HG03520 (cell line): ENCODE measurements at regions not wholly inside any gene's neighbourhood (a gene's known extent, or its start where the extent isn't known, plus 50 kb on each side); places are given as distances from the start of the nearest gene placed in this dataset.
A peak's percentile ranks its signal among the peaks of the same experiment; 100 is the strongest.

Experiments
- ATAC-seq: cut with Tn5 transposase; IDR thresholded peaks from one replicate; pipeline ENCODE4 v1.9.1; 2021; ENCODE audit warnings: mild to moderate bottlenecking, moderate library complexity; ENCODE audit not compliant: unreplicated experiment

DNA sequence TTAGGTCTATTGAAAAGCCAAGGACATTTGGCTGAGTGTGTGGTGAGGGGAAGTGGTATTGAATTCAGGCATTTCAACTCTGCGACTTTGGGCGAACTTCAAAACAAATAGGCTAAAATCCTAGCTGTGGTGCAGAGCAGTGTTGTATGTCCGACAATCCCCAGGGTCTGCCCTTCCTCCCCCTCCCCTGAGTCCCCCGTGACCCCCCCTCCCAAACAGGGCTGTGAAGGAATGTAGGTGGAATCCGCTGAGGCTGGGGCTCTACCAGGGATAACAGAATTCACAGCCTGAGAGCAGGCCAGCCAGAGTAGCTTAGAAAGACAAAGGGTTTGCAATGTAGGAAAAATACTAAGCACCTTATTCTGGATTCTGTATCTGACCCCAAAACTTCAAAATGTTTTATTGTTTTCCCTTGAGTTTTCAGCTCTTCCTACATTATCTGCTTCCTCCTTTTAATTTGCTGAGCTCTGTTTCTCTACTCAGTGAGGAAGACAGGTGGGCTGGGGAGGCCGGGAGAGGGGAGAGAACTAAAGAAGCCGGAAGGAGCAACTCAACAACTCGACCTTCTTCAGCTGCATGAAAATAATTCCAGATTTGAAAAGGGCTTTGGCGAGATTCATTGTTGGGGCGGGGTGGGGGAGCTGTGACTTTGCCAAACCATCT, 315.2 kb downstream of the BLID start:
- ATAC-seq = no peak

DNA sequence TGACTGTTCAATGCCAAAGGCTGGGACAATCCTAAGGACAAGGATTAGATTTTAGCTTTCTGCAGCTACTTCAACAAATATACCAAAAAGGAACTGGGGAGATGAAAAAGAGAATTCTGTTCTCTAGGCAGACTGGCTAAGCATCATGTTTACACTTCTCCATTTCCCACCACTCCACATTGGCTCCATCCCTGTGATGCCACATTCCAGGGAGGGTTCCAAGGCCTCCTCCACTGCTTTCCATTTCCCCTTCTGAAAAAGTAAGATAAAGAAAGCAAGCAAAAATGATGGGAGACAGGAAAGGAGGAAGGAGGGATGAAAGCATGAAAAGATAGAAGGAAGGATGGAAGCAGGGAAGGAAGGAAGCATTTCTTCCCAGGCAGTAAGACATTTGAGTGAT, 315.8 kb downstream of the BLID start:
- no peak for ATAC-seq

DNA sequence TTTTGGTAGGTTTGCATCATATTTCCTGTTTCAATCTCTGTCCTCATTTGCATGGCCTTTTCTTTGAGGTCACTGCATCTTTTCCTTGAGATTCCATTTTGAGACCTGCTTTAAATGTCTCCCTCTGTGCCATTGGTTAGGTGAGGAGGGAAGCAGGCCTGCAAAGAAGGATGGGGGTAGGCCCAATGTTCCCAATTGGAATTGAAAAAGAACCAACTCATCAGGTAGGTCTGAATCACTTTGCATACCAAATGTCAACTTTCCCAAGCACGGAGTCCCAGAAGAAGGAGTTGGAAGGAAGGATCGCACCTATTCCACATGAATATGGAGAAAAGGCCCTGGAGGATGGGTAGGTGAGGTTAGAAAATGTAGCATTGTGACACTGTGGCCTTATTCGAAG, 318.5 kb downstream of the BLID start:
- no peak for ATAC-seq

- no peak for ATAC-seq
These were observed 320.8 kb downstream of the BLID start for GRCh38 chr11:121795174-121795573.

- no peak for ATAC-seq
These were observed 321.3 kb downstream of the BLID start for GRCh38 chr11:121794671-121795141.

DNA sequence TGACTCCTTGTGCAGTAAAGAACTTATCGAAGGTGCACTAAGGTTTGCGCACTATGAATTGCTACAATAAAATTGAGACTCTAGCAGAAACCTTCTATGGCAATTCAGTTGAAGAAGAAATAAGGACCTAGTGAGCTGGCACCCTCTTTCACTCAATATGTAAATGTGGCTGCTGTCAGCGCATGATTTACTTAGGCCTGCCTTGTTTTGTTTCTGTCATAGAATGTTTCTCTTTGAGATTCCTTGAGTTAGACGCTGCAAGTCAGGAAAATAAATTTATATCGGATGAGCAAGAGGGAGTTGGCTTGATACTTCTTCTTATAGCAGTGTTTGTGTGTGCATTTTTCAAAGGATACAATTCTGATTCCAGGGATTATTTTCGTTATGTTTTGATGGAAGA, 322.1 kb downstream of the BLID start:
- no peak for ATAC-seq

DNA sequence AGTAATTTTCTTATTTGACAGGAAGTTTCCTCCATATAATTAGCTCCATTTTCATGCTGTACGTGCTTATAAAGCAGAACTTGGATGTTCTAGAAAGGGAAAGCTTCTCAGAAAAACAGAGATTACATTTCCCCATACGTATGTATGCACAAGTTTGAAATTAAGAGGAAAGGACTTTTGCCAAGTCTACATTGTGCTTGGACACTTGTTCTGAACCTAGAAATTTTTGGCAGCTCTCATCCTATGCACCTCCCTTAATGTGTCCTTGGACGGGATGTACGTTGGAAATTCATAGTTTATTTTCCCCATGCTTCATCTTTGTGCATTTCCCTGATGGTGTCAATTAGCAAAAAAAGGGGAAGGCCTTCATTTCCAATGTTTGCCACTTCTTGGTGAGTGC, 322.7 kb downstream of the BLID start:
- ATAC-seq = no peak

DNA sequence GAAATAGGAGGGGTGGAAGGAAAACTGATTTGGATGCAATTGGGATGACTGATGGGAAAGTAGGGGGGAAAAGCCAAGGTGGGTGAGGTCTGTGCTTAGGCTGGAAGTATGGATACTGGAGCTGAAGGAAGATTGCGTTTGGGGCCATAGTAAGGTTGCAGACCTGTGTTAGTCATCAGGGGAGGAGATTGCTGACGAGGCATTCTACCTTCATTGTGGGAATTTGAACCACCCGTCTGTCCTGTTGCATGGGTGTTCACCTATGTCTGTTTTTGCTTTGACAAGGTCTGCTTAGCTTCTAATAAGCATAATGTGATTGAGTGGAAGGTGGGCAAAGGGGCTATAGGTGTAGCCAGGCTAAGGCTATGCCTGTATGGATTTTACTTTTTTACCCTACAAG, 323.8 kb downstream of the BLID start:
- ATAC-seq = no peak

GRCh38 chr11:121790430-121790829, 325.6 kb downstream of the BLID start:
- no peak for ATAC-seq

GRCh38 chr11:121780971-121781370, 328.2 kb upstream of the SORL1-AS1 start:
- no peak for ATAC-seq

DNA sequence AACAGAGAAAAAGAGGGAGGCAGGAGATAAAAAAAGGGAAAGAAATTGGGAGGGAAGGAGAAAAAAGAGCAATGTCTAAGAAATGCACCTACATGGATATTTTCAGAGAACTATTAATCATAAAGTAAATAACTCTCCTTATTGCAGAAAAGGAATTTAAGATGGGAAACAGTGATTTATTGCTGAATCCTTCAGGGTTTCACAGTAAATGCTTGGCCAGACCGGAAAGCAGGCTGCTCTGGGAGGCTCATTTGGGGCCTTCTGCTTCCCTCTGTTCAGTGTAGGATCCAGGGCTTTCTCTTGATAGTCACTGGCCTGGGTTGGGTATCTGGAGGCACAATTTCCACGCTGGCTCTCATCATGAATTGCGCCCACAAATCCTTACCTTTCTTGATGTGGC, 324.3 kb upstream of the SORL1-AS1 start:
- no peak for ATAC-seq

DNA sequence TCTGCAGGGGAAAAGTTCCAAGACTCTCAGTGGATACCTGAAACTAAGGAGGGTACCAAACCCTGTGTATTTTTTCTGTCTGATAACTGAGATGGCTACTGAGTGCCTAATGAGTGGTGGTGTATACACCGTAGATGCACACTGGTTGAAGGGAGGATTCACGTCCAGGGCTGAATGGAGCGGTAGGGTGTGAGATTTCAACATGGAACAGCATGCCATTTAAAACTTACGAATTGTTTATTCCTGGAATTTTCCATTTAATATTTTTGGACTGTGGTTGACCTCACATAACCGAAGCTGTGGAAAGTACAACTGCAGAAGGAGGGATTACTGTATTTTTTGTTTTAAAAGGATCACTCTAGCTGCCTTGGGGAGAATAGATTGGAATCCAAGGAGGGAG, 322.5 kb upstream of the SORL1-AS1 start:
- no peak for ATAC-seq

GRCh38 chr11:121773076-121773475, 320.3 kb upstream of the SORL1-AS1 start:
- no peak for ATAC-seq

- ATAC-seq = no peak
These were observed 318.3 kb upstream of the SORL1-AS1 start for GRCh38 chr11:121770939-121771595.

DNA sequence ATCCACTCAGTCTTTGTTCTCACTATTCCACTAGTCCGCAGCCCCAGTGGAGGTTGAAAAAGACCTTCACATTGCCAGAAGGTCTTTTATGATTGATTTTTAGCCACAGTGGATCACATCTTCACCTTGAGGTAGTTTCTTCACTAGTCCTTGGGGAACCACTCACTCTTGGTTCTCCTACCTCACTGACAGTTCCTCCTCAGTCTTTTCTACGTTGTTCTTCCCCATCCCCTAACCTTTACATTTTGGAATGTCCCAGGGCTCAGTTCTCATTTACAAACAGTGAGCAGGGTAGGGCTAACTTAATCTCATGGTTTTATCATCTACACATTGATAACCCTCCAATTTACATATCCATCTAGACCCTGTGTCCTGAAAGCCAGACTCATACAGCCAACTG, 316.4 kb upstream of the SORL1-AS1 start:
- no peak for ATAC-seq

- peak; percentile 68 for ATAC-seq
These were observed 314.7 kb upstream of the SORL1-AS1 start for GRCh38 chr11:121767433-121767832.

- ATAC-seq = no peak
These were observed 314.2 kb upstream of the SORL1-AS1 start for GRCh38 chr11:121766991-121767390.

DNA sequence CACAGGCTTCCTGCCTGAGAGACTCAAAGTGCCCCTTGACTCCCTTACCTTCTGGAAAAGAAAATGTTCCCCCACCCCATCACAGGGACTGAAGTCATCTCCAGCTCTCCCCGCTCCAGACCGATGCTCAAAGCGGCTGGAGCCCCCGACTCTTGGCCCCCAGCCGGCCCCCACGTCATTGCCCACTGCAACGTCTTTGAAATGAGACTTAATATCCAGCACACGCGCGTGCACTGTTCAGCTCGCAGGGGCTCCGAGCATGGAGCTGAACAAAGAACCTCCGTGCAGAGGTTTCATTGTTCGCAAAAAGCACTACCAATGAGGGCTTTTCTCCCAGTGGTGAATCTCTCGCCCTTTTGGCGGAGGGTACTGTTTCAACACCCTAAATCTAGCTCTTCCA, 313.4 kb upstream of the SORL1-AS1 start:
- ATAC-seq = no peak

DNA sequence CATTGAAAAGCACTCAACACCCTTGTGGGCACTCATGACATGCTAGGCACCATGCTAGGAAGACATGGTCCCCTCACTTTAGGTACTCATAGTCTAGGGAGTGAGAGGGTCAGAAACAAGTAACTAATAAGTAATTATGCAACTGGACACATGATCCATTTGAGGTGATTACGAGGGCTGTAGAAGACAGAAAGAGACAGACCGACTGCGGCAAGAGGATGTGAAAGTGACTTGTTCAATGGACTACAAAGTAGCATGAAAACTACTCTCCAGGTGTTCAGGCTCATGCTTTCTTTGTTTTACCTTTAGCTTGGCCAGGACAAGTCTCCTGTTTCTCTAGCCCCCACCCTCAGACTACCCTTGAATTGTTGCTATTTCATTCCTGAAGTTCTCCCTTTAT, 310.8 kb upstream of the SORL1-AS1 start:
- ATAC-seq = peak; percentile 71

- ATAC-seq = no peak
These were observed 310.1 kb upstream of the SORL1-AS1 start for GRCh38 chr11:121762820-121763219.

DNA sequence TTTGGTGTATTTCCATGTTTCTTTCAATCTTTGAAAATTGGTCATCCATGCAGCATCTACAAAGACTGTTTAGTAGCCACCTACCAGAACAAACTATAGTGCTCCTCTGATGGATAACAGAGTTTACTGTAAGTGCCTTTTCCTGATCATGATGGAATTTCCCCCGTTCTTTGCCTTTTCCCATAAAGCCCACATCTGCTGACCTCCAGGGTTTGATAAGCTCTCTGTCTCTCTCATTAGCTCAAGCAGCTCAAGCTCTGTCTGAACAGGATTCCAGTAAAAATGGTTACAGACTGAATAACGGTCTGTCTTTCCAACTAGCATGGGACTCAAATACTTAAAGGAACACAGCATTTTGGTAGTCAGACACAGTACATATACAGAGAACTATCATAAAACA, 308.4 kb upstream of the SORL1-AS1 start:
- ATAC-seq = no peak

- ATAC-seq = no peak
These were observed 304.8 kb upstream of the SORL1-AS1 start for GRCh38 chr11:121757480-121758125.
